Ascending aorta (tissue), 2 donors: ENCODE measurements at regions not wholly inside any gene's neighbourhood (a gene's known extent, or its start where the extent isn't known, plus 50 kb on each side); places are given as distances from the start of the nearest gene placed in this dataset.

ENCODE experiments used
- DNase-seq, 2 donors: peaks; one replicate each; pipeline ENCODE4 v3.0.0-alpha.2; 2019; ENCODE audit warnings: low spot score in 2 of 2
- H3K27ac ChIP-seq, 2 donors: fragments of 200-600 bp; sonication (generic); one replicate each; pipeline ENCODE4 v1.5.1; 2016 to 2017; ENCODE audit warnings: mild to moderate bottlenecking in 1 of 2
- H3K27me3 ChIP-seq: fragments of 200-600 bp; sonication (generic); one replicate; pipeline ENCODE4 v1.5.1; 2017
- H3K36me3 ChIP-seq, 2 donors: fragments of 200-600 bp; sonication (generic); one replicate each; pipeline ENCODE4 v1.5.1; 2016
- H3K4me1 ChIP-seq, 2 donors: fragments of 200-600 bp; sonication (generic); one replicate each; pipeline ENCODE4 v1.5.1; 2016 to 2017; ENCODE audit warnings: mild to moderate bottlenecking in 1 of 2
- H3K4me3 ChIP-seq, 2 donors: fragments of 200-600 bp; sonication (generic); one replicate each; pipeline ENCODE4 v1.5.1; 2016 to 2017; ENCODE audit warnings: mild to moderate bottlenecking in 1 of 2
- H3K9me3 ChIP-seq, 2 donors: fragments of 200-600 bp; sonication (generic); one replicate each; pipeline ENCODE4 v1.5.1; 2016
- intact Hi-C: fragments of 100-400 bp; cut with DNase I; formaldehyde crosslinking; loops from one replicate; pipeline ENCODE4 v1.15.1; 2023
- TF ChIP-seq, protein P1 (sequence below), 3 experiments: fragments of 200-600 bp in 2 of 3; fragments of 450-650 bp in 1 of 3; sonication (generic) in 2 of 3; IDR thresholded peaks; one replicate each; pipeline ENCODE4 v1.5.1; 2016 to 2019; ENCODE audit warnings: antibody characterized with exemption in 3 of 3, mild to moderate bottlenecking in 1 of 3, moderate library complexity in 1 of 3

DNA sequence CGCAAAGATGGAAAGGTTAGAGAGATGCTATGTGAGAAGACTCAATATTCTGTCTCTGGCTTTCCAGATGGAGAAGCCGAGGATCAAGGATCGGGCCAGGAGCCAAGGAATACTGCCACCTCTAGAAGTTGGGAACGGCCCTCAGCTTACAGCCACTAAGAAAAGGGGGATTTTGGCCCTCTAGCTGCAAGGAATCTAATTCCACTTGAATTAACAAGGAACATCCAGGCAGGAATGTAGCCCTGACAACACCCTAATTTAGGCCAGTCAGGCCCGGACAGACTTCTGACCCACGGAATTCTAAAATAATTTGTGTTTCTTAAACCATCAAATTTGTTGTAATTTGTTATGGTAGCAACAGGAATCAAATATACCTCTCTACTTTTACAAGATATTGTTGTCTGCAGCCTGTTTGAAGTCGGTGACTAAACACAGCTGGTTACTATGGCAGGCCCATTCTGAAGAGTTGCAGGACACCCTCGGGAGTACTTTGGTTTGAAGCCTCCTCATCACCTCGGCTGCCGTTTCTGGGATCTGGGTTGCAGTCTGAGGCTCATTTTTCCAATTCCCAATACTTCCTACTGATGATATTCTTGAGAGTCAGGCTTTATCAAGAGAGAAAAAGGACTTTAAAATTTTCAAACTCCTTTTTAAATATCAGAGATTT is 1131.2 kb downstream of the TSN start:
- no peak for DNase-seq
- no peak overlapping the region for H3K27ac ChIP-seq
- H3K4me3 ChIP-seq = no peak overlapping the region
- no peaks in the 10 kb centered on the region for H3K4me1 ChIP-seq
- no peaks in the 10 kb centered on the region for H3K36me3 ChIP-seq
- TF ChIP-seq, protein P1, sequence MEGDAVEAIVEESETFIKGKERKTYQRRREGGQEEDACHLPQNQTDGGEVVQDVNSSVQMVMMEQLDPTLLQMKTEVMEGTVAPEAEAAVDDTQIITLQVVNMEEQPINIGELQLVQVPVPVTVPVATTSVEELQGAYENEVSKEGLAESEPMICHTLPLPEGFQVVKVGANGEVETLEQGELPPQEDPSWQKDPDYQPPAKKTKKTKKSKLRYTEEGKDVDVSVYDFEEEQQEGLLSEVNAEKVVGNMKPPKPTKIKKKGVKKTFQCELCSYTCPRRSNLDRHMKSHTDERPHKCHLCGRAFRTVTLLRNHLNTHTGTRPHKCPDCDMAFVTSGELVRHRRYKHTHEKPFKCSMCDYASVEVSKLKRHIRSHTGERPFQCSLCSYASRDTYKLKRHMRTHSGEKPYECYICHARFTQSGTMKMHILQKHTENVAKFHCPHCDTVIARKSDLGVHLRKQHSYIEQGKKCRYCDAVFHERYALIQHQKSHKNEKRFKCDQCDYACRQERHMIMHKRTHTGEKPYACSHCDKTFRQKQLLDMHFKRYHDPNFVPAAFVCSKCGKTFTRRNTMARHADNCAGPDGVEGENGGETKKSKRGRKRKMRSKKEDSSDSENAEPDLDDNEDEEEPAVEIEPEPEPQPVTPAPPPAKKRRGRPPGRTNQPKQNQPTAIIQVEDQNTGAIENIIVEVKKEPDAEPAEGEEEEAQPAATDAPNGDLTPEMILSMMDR (IDR thresholded peaks at IDR 0.05) = no peak
- no peaks in the 10 kb centered on the region for H3K27me3 ChIP-seq
- H3K9me3 ChIP-seq = no peaks in the 10 kb centered on the region
- intact Hi-C loops = no loop called here

DNA sequence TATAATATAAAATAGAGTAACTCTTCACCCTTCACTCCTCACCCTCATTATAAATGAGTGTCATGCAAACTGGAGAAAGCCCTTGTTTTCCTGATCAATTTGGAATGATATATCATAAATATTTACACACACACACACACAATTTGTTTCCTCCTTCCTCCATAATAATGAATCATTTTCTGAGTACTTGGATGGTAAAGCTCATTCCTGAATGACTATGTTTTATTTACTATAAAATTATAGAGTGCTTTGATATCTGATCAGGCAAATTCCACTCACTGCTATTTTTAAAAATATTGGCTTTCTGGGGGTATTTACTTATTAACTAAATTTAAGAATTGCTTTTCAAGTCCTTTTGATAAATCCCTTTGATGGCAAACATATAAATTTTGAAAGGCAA is 1125.5 kb upstream of the CNTNAP5 start:
- H3K36me3 ChIP-seq = no peaks in the 10 kb centered on the region
- H3K27me3 ChIP-seq = no peaks in the 10 kb centered on the region
- H3K4me1 ChIP-seq = no peaks in the 10 kb centered on the region
- intact Hi-C loops = no loop called here
- no peak overlapping the region for H3K27ac ChIP-seq
- no peak overlapping the region for H3K4me3 ChIP-seq
- TF ChIP-seq, protein P1 (IDR thresholded peaks at IDR 0.05) = no peak
- H3K9me3 ChIP-seq = no peaks in the 10 kb centered on the region
- DNase-seq = no peak

DNA sequence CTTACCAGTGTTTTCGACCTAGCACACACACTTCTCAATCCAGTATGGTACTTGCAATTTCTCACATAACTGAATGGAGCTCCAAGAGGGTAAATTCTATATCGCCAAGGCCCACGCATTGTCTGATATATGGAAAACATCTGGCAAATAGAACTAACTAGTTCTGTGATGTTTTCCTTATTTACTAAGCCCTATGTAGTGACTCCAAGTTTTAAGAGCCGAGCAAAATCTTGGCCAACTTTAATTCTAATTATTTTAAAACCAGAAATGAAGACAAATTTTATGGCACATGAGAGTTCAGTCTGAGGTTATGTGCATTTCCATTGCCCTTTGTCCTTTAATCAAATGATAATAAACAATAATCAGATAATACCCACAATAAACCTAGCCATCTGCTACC is 1119.7 kb upstream of the CNTNAP5 start:
- intact Hi-C loops = no loop called here
- Histone ChIP-seq H3K4me3 (no peak overlapping the region), H3K27me3 (no peaks in the 10 kb centered on the region), H3K4me1 (no peaks in the 10 kb centered on the region), H3K9me3 (no peaks in the 10 kb centered on the region), H3K36me3 (no peaks in the 10 kb centered on the region), H3K27ac (no peak overlapping the region)
- DNase-seq = no peak
- TF ChIP-seq, protein P1 (IDR thresholded peaks at IDR 0.05) = no peak

DNA sequence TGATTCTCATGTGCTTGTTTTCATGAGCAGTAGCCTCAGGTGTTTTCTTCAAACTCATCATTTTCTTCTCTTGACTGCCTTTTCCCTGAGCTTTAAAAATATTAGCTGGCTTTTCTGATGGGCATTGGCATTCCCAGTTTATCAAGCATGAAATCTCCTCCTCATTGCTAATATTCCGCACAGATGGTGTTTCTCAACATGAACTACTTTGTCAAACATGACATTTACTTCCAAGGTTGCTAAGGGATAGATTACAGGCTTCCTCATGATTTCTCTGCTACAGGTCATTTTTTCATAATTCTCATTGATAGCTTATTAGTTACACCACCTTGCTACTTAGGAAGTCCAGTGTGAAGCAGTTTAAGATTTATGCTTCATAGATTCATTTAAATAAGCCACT is 1116.9 kb upstream of the CNTNAP5 start:
- DNase-seq = no peak
- Histone ChIP-seq H3K27ac (no peak overlapping the region), H3K36me3 (no peaks in the 10 kb centered on the region), H3K4me3 (no peak overlapping the region), H3K27me3 (no peaks in the 10 kb centered on the region), H3K9me3 (no peaks in the 10 kb centered on the region), H3K4me1 (no peaks in the 10 kb centered on the region)
- TF ChIP-seq, protein P1 (IDR thresholded peaks at IDR 0.05) = no peak
- intact Hi-C loops = no loop called here

DNA sequence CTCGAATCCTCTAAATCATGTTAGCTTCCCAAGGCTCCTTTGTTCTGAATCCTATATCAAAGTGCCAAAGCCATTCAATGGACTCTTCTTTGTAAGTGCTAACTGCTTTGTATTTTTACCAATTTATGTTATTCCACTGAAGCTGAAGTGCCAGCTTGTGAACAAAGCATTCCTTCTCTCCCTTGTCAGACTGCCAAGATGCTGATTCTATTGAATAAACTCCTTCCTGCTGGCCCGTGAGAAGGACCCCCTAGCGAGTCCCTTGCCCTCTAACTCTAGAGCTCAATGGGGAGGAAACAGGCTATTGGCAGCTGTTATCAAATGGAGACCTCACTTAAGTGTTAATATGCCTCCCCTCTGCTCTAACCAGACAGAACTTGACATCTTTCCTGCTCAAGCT is 1097.9 kb upstream of the CNTNAP5 start:
- no peak for DNase-seq

More for the DNA sequence above, 1097.9 kb upstream of the CNTNAP5 start:
- Histone ChIP-seq H3K27ac (no peak overlapping the region), H3K27me3 (no peaks in the 10 kb centered on the region), H3K9me3 (peaks cover 0 to 3% of the 10 kb centered on the region in 2 donors), H3K4me3 (no peak overlapping the region), H3K36me3 (no peaks in the 10 kb centered on the region), H3K4me1 (no peaks in the 10 kb centered on the region)
- intact Hi-C loops = no loop called here
- TF ChIP-seq, protein P1 (IDR thresholded peaks at IDR 0.05) = no peak
